ENCODE measurements at regions not wholly inside any gene's neighbourhood (a gene's known extent, or its start where the extent isn't known, plus 50 kb on each side); places are given as distances from the start of the nearest gene placed in this dataset.

DNA sequence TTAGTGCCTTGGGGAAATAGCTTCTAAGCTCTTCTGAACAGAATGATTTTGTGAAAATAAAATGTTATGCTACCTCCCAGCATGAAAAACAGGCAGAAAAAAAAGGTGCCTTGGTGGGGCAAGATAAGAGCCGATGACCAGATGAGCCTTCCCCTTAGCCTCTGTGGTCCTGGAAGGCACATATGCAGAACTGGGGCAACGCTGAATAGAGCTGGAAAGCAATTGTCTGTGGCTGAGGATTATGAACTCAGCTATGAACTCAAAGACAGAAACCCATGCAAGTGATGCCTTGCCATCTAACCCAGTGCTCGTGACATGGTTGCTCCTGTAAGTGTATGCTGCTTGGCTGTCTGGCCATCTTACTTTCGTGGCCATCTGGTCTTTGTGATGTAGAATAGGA, 128.5 kb upstream of the FRMD6 start:
- H3K9me3 Mint-ChIP-seq = no peaks in the 10 kb centered on the region
- peaks cover 7% of the 10 kb centered on the region for H3K27me3 Mint-ChIP-seq (ENCODE audit: low read depth)
- H3K27ac Mint-ChIP-seq = no peak overlapping the region
- no peaks in the 10 kb centered on the region for H3K36me3 Mint-ChIP-seq (ENCODE audit: low read depth)
- H3K4me1 Mint-ChIP-seq (ENCODE audit: low read depth) = no peaks in the 10 kb centered on the region
- H3K4me3 Mint-ChIP-seq = no peak overlapping the region

DNA sequence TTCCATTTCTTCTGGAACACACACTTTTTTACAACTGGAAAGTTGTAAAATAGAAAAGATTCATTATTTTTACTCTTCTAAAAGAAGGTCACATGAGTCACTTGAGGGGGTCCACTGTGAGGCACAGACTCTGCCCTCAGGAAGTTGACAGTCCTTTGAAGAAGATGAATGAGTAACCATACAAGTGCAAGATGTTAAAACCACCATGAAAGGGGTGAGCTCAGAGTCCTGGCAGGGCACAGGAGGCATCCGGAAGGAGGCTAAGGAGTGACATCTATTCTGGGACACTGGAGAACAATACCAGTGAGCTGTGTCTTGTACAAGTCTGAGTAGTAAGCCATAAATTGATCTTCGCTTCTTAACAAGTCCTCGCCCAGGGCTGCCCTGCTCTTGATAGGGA, 126.0 kb upstream of the FRMD6 start:
- Mint-ChIP-seq H3K4me1 (ENCODE audit: low read depth) (no peaks in the 10 kb centered on the region), H3K27me3 (ENCODE audit: low read depth) (peaks cover 7% of the 10 kb centered on the region), H3K4me3 (no peak overlapping the region), H3K36me3 (ENCODE audit: low read depth) (no peaks in the 10 kb centered on the region), H3K9me3 (no peaks in the 10 kb centered on the region), H3K27ac (no peak overlapping the region)

DNA sequence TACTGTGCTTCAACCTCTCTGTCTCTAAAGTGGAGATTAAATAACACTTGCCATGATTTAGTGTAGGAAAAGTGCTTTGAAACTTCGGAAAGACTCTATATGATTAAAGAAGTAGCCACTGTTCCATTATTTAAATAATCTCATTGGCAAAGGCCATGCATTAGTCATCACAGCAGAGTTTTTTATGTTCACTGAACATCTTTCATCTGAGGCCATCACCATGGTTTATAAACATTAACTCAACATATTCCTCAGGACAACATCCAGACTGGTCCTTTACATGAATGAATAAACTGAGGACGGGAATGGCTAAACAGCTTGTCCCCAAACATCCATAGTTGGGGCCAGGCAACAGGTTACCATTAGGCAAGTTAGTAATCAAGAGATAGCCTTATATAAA, 124.6 kb upstream of the FRMD6 start:
- Mint-ChIP-seq H3K36me3 (ENCODE audit: low read depth) (no peaks in the 10 kb centered on the region), H3K27me3 (ENCODE audit: low read depth) (peaks cover 7% of the 10 kb centered on the region), H3K4me3 (no peak overlapping the region), H3K9me3 (no peaks in the 10 kb centered on the region), H3K4me1 (ENCODE audit: low read depth) (no peaks in the 10 kb centered on the region), H3K27ac (no peak overlapping the region)

DNA sequence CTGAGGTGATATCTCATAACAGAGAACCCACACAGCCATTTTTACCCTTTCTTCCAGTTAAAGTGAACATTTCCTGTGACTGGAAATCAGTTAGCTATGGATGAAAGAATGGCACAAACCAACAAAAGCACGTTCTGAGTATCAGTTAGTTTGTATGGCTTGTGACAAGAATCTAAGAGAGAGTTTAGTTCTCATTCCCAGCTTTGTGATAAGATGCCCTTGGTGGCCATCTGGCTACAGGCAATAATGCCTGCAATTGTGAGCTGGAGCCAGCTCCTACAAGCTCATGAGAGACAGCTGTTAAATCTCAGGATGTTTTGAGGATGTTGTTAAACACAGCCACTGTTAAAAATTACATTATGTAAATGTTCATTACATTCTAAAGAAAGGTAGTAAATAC, 122.0 kb upstream of the FRMD6 start:
- no peak overlapping the region for H3K4me3 Mint-ChIP-seq

DNA sequence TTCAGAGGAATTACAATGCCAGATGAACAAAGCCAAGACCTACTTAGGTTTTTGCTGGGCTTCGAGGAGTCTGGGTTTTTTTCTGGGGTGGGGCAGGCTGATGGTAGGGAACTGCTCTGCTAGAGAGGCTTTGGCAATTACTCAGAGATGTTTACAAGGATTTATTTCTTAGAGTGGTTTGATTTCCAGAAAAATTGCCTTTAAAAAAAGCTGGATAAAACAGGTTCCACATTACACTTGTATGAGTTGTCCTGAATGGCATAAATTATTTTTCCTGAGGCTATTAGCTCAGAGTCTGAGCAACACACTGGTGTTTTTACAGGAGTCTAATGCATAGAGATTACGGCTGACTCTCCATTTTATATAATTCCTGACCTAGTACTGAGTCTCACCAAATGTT, 118.5 kb upstream of the FRMD6 start:
- Mint-ChIP-seq H3K9me3 (no peaks in the 10 kb centered on the region), H3K4me3 (no peak overlapping the region), H3K4me1 (ENCODE audit: low read depth) (no peaks in the 10 kb centered on the region), H3K36me3 (ENCODE audit: low read depth) (no peaks in the 10 kb centered on the region), H3K27ac (no peak overlapping the region), H3K27me3 (ENCODE audit: low read depth) (peaks cover 2% of the 10 kb centered on the region)

More for the DNA sequence above, 122.0 kb upstream of the FRMD6 start:
- Mint-ChIP-seq H3K4me1 (ENCODE audit: low read depth) (no peaks in the 10 kb centered on the region), H3K9me3 (no peaks in the 10 kb centered on the region), H3K27me3 (ENCODE audit: low read depth) (peaks cover 9% of the 10 kb centered on the region), H3K27ac (no peak overlapping the region), H3K36me3 (ENCODE audit: low read depth) (no peaks in the 10 kb centered on the region)

DNA sequence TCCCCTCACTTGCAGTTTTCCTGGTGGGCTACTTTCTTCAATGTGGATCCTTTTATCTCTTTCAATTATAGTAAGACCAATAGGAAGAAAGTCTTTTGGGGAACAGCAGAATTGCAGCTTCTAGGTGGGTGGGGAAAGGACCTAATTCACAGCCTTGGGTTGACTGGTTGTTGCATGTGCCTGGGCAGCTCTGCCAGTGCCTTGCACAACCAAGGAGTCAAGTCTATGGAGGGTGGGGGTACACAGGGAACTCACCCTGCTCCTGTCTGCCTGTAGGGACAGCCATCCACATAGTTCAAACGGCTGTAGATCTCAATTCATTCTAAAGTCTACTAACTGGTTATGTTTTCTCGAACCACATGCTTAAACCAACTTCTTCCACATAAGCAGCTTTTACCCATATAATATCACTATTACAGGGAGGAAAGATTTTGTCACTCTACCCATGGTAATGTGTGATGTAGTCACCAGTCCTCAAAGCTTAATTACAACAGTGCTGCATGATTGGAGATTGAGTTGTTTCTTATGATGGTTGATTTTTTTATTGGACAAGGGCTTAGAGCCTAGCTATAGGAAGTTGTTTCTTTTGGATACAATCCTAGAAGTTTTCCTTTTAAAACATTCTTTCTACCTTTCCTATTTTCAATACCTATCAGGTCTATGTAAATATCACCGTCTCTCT, 117.7 kb upstream of the FRMD6 start:
- Mint-ChIP-seq H3K27ac (no peak overlapping the region), H3K4me1 (ENCODE audit: low read depth) (no peaks in the 10 kb centered on the region), H3K27me3 (ENCODE audit: low read depth) (peaks cover 2% of the 10 kb centered on the region)

DNA sequence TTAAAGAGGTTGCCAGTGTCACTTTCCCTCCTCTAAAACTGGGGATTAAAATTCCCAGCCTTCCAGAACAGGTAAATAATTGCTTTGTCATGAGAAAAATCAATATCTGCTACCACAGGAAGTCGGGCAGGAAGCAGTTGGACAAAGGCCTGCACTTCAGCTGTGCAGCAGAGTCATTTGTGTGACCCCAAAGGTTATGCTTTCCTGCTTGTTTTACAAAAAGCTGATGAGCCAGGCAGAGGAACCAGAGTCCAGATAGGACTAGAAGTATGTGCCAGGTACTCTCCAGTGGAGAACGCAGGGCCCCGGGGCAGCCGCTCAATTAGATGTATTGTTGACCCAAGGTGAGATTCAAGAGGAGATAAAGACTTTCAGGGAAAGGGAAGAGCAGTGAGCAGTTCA, 117.1 kb upstream of the FRMD6 start:
- Mint-ChIP-seq H3K9me3 (no peaks in the 10 kb centered on the region), H3K36me3 (ENCODE audit: low read depth) (no peaks in the 10 kb centered on the region), H3K4me3 (no peak overlapping the region), H3K4me1 (ENCODE audit: low read depth) (no peaks in the 10 kb centered on the region), H3K27me3 (ENCODE audit: low read depth) (peaks cover 2% of the 10 kb centered on the region), H3K27ac (no peak overlapping the region)

More for the DNA sequence above, 117.7 kb upstream of the FRMD6 start:
- H3K4me3 Mint-ChIP-seq = no peak overlapping the region
- H3K36me3 Mint-ChIP-seq (ENCODE audit: low read depth) = no peaks in the 10 kb centered on the region
- no peaks in the 10 kb centered on the region for H3K9me3 Mint-ChIP-seq

DNA sequence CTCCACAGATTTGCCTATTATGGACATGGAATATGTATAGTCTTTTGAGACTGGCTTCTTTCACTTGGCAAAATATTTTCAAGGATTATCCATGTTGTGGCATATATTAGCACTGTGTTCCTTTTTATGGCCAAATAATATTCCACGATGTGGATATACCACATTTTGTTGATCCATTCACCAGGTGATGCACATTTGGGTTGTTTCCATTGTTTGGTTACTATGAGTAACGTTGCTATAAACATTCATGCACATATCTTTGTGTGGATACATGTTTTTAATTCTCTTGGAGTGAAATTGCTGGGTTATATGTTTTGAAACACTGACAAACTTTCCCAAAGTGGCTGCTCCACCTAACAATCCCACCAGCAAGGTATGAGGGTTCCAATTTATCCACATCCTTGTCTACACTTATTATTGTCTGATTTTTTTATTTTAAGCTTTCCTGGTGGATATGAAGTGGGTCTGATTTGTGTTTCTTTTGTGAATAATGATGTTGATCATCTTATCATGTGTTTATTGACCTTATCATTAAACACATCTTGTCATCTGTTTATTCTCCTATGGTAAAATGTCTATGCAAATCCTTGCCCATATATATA, 116.2 kb upstream of the FRMD6 start:
- no peak overlapping the region for H3K27ac Mint-ChIP-seq
- no peaks in the 10 kb centered on the region for H3K4me1 Mint-ChIP-seq (ENCODE audit: low read depth)
- H3K4me3 Mint-ChIP-seq = no peak overlapping the region
- peaks cover 2% of the 10 kb centered on the region for H3K27me3 Mint-ChIP-seq (ENCODE audit: low read depth)
- H3K9me3 Mint-ChIP-seq = no peaks in the 10 kb centered on the region
- no peaks in the 10 kb centered on the region for H3K36me3 Mint-ChIP-seq (ENCODE audit: low read depth)

DNA sequence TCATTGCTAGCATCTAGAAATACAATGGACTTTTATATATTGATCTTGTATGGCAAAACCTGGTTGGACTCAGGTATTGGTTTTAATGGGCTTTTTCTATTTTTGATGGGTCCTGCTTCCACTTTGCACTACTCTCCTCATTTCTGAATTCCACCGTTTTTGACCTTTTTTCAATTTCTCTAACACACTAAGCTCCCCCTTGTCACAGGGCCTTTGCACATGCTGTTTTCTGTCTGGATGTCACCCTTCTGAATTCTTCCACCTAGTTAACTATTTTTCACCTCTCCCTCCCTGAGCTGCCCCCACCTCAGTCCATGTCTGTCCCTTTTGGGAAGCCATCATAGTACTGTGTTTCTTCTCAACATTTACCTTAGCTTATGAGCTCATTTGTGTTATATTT, 112.7 kb upstream of the FRMD6 start:
- Mint-ChIP-seq H3K4me1 (ENCODE audit: low read depth) (no peaks in the 10 kb centered on the region), H3K27ac (no peak overlapping the region)

DNA sequence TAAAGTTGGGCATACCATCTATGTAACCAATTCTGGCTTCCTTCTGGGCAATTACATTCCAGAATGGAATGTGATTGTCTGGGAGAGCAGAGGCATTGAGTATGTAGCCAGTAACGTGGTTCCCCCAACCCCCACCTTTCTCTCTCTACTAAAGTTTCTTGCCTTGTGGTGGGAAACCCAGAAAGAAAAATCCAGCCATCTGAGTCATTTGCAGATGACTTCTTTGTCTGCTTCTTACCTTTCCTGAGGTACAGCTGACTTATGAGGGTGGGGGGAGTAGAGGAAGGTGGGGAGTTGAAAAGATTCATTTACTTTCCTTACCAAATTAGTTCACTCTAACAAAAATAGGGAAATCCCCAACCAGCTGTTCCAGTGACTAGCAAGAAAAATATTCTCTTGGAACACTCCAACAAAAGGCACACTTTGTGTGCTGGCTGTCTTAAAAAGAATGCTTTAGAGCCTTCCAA, 112.1 kb upstream of the FRMD6 start:
- Mint-ChIP-seq H3K36me3 (ENCODE audit: low read depth) (no peaks in the 10 kb centered on the region), H3K27me3 (ENCODE audit: low read depth) (peaks cover 6% of the 10 kb centered on the region), H3K9me3 (no peaks in the 10 kb centered on the region), H3K4me3 (no peak overlapping the region), H3K27ac (no peak overlapping the region), H3K4me1 (ENCODE audit: low read depth) (no peaks in the 10 kb centered on the region)

More for the DNA sequence above, 112.7 kb upstream of the FRMD6 start:
- Mint-ChIP-seq H3K4me3 (no peak overlapping the region), H3K36me3 (ENCODE audit: low read depth) (no peaks in the 10 kb centered on the region), H3K9me3 (no peaks in the 10 kb centered on the region), H3K27me3 (ENCODE audit: low read depth) (peaks cover 6% of the 10 kb centered on the region)

DNA sequence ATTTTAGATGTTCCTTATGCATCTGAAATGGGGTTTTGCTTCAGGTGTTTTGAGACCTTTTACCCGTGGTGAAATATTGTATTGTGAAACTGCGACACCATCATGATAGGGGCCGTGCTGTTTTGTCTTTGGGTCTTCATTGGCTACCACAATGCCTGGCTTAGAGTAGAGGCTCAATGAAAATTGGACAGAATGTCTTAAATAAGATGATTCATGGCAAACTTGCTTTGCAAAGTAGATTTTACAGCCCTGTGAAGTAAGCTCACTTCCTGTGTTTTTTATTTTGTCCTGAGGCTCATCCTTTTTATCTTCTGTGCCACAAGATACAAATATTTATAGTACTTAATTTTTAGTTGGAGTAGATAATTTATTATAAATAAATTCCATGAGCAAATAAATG, 111.3 kb upstream of the FRMD6 start:
- no peaks in the 10 kb centered on the region for H3K4me1 Mint-ChIP-seq (ENCODE audit: low read depth)
- H3K9me3 Mint-ChIP-seq = no peaks in the 10 kb centered on the region
- no peaks in the 10 kb centered on the region for H3K36me3 Mint-ChIP-seq (ENCODE audit: low read depth)
- no peak overlapping the region for H3K4me3 Mint-ChIP-seq
- no peak overlapping the region for H3K27ac Mint-ChIP-seq
- peaks cover 8% of the 10 kb centered on the region for H3K27me3 Mint-ChIP-seq (ENCODE audit: low read depth)

DNA sequence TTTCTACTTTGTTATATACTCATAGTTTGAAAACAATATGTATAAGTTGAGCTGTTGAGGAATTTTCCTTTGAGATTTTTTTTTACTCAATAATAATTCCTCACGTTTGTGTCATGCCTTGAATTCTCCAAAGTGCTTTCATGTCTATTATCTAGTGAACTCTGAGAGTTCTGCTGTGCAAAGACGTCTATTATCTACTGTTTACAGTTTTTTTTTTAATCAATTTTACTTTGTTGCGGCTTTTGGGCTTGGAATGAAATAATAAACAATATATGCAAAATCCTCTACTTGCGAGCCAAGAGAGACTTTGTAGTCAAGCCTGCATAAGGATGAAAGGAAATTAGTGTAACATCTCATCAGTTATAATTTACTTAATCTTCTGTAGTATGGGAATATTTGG, 107.2 kb upstream of the FRMD6 start:
- Mint-ChIP-seq H3K4me3 (no peak overlapping the region), H3K4me1 (ENCODE audit: low read depth) (no peaks in the 10 kb centered on the region), H3K27me3 (ENCODE audit: low read depth) (peaks cover 12% of the 10 kb centered on the region), H3K9me3 (no peaks in the 10 kb centered on the region), H3K27ac (no peak overlapping the region), H3K36me3 (ENCODE audit: low read depth) (no peaks in the 10 kb centered on the region)

DNA sequence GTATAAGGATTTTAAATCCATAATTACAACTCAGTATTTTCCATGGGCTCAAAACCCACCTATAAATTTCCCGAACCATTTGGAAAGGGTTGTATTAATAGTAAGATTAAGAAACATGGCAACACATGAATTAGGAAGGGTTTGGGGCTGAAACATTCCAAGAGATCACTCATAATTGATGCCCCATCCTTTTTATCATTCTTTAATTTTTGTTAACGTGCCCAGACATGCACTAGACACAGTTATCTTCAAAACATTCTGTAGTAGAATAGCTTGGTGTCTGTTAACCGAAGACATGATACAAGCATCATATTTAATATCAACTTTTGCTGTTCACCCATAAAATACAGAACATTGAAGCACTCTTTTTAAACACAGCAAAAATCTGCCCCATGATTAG, 106.8 kb upstream of the FRMD6 start:
- H3K27ac Mint-ChIP-seq = no peak overlapping the region
- peaks cover 12% of the 10 kb centered on the region for H3K27me3 Mint-ChIP-seq (ENCODE audit: low read depth)
- H3K36me3 Mint-ChIP-seq (ENCODE audit: low read depth) = no peaks in the 10 kb centered on the region
- no peaks in the 10 kb centered on the region for H3K9me3 Mint-ChIP-seq
- no peak overlapping the region for H3K4me3 Mint-ChIP-seq
- no peaks in the 10 kb centered on the region for H3K4me1 Mint-ChIP-seq (ENCODE audit: low read depth)

DNA sequence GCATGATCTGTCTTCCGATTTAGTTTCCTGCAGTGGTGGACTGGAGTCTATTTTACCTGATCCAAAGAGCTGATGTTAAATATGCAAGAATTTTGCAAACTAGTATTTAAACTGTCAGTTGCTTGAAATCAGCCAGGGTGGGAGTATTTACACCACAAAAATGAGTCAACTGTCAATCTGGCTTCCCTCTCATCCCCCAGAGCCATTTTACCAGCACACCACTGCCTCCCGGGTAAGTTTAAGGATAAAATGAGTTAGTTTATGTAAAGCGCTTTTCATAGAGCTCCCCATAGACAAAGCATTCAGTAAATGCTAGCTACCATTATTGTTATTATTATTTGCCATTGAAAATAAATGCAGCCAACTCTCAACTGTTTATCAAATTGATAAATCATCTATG, 106.3 kb upstream of the FRMD6 start:
- Mint-ChIP-seq H3K27me3 (ENCODE audit: low read depth) (peaks cover 12% of the 10 kb centered on the region), H3K4me3 (no peak overlapping the region), H3K9me3 (no peaks in the 10 kb centered on the region), H3K27ac (no peak overlapping the region), H3K4me1 (ENCODE audit: low read depth) (no peaks in the 10 kb centered on the region), H3K36me3 (ENCODE audit: low read depth) (no peaks in the 10 kb centered on the region)

DNA sequence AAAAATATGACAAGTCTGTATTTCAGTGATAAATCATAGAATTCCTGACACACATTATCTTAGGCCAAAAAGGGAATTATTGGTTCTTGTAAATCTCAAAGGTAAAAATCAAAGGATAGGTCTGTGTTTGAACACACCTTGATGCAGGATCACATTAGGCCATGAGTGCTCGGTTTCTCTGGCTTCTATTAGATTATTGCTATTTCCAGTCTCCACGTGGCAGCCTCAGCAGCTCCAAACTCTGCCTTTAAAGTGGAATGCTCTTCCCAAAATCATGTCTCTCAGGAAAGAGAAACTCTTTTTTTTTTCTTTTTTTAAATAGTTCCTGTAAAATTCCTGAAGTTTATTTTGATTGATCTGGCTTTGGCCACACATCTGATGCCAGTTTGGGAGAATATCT, 105.6 kb upstream of the FRMD6 start:
- no peaks in the 10 kb centered on the region for H3K36me3 Mint-ChIP-seq (ENCODE audit: low read depth)
- no peaks in the 10 kb centered on the region for H3K4me1 Mint-ChIP-seq (ENCODE audit: low read depth)
- H3K27ac Mint-ChIP-seq = no peak overlapping the region
- H3K9me3 Mint-ChIP-seq = no peaks in the 10 kb centered on the region
- peaks cover 16% of the 10 kb centered on the region for H3K27me3 Mint-ChIP-seq (ENCODE audit: low read depth)
- H3K4me3 Mint-ChIP-seq = no peak overlapping the region
